B cell (primary cell): ENCODE measurements at regions not wholly inside any gene's neighbourhood (a gene's known extent, or its start where the extent isn't known, plus 50 kb on each side); places are given as distances from the start of the nearest gene placed in this dataset.

Experiments used
- ATAC-seq: fragments of 200-7000 bp; cut with Tn5 transposase; one replicate; pipeline ENCODE4 v1.10.0; 2021; ENCODE audit warnings: low read depth, mild to moderate bottlenecking, moderate number of reproducible peaks, moderate library complexity
- CTCF ChIA-PET: fragments of 350-600 bp; sonication (Branson Sonifier 250); formaldehyde crosslinking; loops from one replicate; lab custom pipeline; 2021; ENCODE audit warnings: antibody characterized with exemption, inconsistent platforms; lab: Charles Lee
- POLR2A ChIA-PET: fragments of 350-600 bp; sonication (Branson Sonifier 250); formaldehyde crosslinking; loops from one replicate; lab custom pipeline; 2021; ENCODE audit warnings: antibody characterized with exemption; lab: Charles Lee
- DNase-seq: peaks from one replicate; pipeline ENCODE4 v3.0.0; 2013
- H2AFZ ChIP-seq: 2 replicates; pipeline ENCODE4 v1.6.1; 2012; ENCODE audit warnings: mild to moderate bottlenecking, low read depth, low read length; ENCODE audit not compliant: insufficient read depth, poor library complexity, severe bottlenecking
- H3K27ac ChIP-seq, 2 donors: 1 replicate in 1 of 2; 2 replicates in 1 of 2; pipeline ENCODE4 v1.5.1; 2012 to 2013; ENCODE audit warnings: low read length in 2 of 2, mild to moderate bottlenecking in 2 of 2, moderate library complexity in 1 of 2
- H3K27me3 ChIP-seq, 4 experiments: fragments of 200-600 bp in 1 of 4; sonication (generic) in 1 of 4; replicated peaks in 1 of 4; 1 replicate in 2 of 4; 2 replicates in 2 of 4; pipeline versions ENCODE4 v1.6.1 to v1.7.0; 2013 to 2016; ENCODE audit warnings: low read length in 3 of 4, mild to moderate bottlenecking in 2 of 4, mixed read lengths in 1 of 4, moderate library complexity in 1 of 4; ENCODE audit not compliant: insufficient read depth in 4 of 4, control insufficient read depth in 3 of 4; ENCODE audit errors: control extremely low read depth in 1 of 4
- H3K36me3 ChIP-seq, 2 experiments: replicated peaks in 1 of 2; 1 replicate in 1 of 2; 2 replicates in 1 of 2; pipeline versions ENCODE4 v1.6.1 to v1.7.1; 2013; ENCODE audit warnings: low read length in 1 of 2; ENCODE audit not compliant: insufficient read depth in 2 of 2, control insufficient read depth in 1 of 2; ENCODE audit errors: control extremely low read depth in 1 of 2, extremely low read depth in 1 of 2
- H3K4me1 ChIP-seq, 2 donors: fragments of 200-600 bp in 1 of 2; sonication (generic) in 1 of 2; 1 replicate in 1 of 2; 2 replicates in 1 of 2; pipeline versions ENCODE4 v1.5.1 to v1.6.1; 2013 to 2017; ENCODE audit warnings: low read length in 2 of 2; ENCODE audit not compliant: control insufficient read depth in 2 of 2, insufficient read depth in 2 of 2
- H3K4me2 ChIP-seq: replicated peaks from 2 replicates; pipeline ENCODE3; 2012; ENCODE audit warnings: mild to moderate bottlenecking, low read depth, low read length; ENCODE audit not compliant: poor library complexity, severe bottlenecking
- H3K4me3 ChIP-seq, 5 experiments: fragments of 200-600 bp in 1 of 5; sonication (generic) in 1 of 5; 1 replicate in 3 of 5; 2 replicates in 2 of 5; pipeline versions ENCODE4 v1.5.1 to v1.7.0; 2011 to 2016; ENCODE audit warnings: low read length in 4 of 5, mild to moderate bottlenecking in 4 of 5, low read depth in 2 of 5, control low read depth in 1 of 5, moderate library complexity in 1 of 5; ENCODE audit not compliant: insufficient read depth in 1 of 5; ENCODE audit errors: control extremely low read depth in 1 of 5, extremely low read depth in 1 of 5
- H3K79me2 ChIP-seq: fragments of 200-600 bp; sonication (generic); one replicate; pipeline ENCODE4 v1.6.0; 2016; ENCODE audit warnings: low read length; ENCODE audit not compliant: control insufficient read depth, insufficient read depth
- H3K9ac ChIP-seq: fragments of 200-600 bp; sonication (generic); 2 replicates; pipeline ENCODE4 v1.6.1; 2017; ENCODE audit warnings: mild to moderate bottlenecking, low read length, moderate library complexity
- H3K9me3 ChIP-seq, 3 donors: one replicate each; pipeline versions ENCODE4 v1.6.1 to v1.7.1; 2013; ENCODE audit warnings: low read length in 2 of 3; ENCODE audit not compliant: control insufficient read depth in 2 of 3, insufficient read depth in 1 of 3; ENCODE audit errors: control extremely low read depth in 1 of 3
- H4K20me1 ChIP-seq: 2 replicates; pipeline ENCODE4 v1.6.0; 2012; ENCODE audit warnings: mild to moderate bottlenecking, low read length; ENCODE audit not compliant: insufficient read depth, control insufficient read depth, poor library complexity, severe bottlenecking
- H3K27ac Mint-ChIP-seq: one replicate; pipeline ENCODE4 v1.8.0; 2021; ENCODE audit warnings: mixed read lengths
- H3K27me3 Mint-ChIP-seq: one replicate; pipeline ENCODE4 v1.8.0; 2021; ENCODE audit warnings: mixed read lengths
- H3K4me1 Mint-ChIP-seq: one replicate; pipeline ENCODE4 v1.8.0; 2021; ENCODE audit warnings: mixed read lengths
- H3K4me3 Mint-ChIP-seq: one replicate; pipeline ENCODE4 v1.8.0; 2021; ENCODE audit warnings: mixed read lengths
- H3K9me3 Mint-ChIP-seq: one replicate; pipeline ENCODE4 v1.8.0; 2022; ENCODE audit warnings: mixed read lengths; ENCODE audit not compliant: insufficient read depth
- EZH2 ChIP-seq: IDR thresholded peaks from 2 replicates; pipeline ENCODE4 v1.6.1; 2012; ENCODE audit warnings: borderline replicate concordance, low read depth, mild to moderate bottlenecking, moderate library complexity, low read length; ENCODE audit not compliant: insufficient read depth, poor library complexity, severe bottlenecking
- WGBS: methylation state at CpG from one replicate; pipeline ENCODE4 v1.1.5; 2013; ENCODE audit warnings: missing lambda C conversion rate; ENCODE audit not compliant: insufficient coverage; 5-methylcytosine and 5-hydroxymethylcytosine counted together
- intact Hi-C: fragments of 100-400 bp; cut with micrococcal nuclease; formaldehyde crosslinking; loops from one replicate; pipeline ENCODE4 v1.10.0; 2022
- TF ChIP-seq, protein P1 (sequence below): fragments of 200-600 bp; IDR thresholded peaks from one replicate; pipeline ENCODE4 v1.8.0; 2022; ENCODE audit warnings: antibody characterized with exemption, mild to moderate bottlenecking

- Histone ChIP-seq H3K79me2 (no peaks in the 10 kb centered on the region), H3K9ac (no peak overlapping the region), H3K4me2 (no peak overlapping the region), H2AFZ (no peak overlapping the region), H3K4me3 (no peak overlapping the region), H3K27ac (no peak overlapping the region), H4K20me1 (no peaks in the 10 kb centered on the region), H3K36me3 (no peaks in the 10 kb centered on the region), H3K9me3 (no peaks in the 10 kb centered on the region), H3K4me1 (no peaks in the 10 kb centered on the region), H3K27me3 (no peaks in the 10 kb centered on the region)
- ChIA-PET CTCF (no interaction called here), POLR2A (no interaction called here)
- ATAC-seq (no peak), DNase-seq (no peak)
- Mint-ChIP-seq H3K27me3 (no peaks in the 10 kb centered on the region), H3K27ac (no peak overlapping the region), H3K9me3 (peaks cover 4% of the 10 kb centered on the region), H3K4me3 (no peak overlapping the region), H3K4me1 (no peaks in the 10 kb centered on the region)
- intact Hi-C loops = no loop called here
- TF ChIP-seq, protein P1, sequence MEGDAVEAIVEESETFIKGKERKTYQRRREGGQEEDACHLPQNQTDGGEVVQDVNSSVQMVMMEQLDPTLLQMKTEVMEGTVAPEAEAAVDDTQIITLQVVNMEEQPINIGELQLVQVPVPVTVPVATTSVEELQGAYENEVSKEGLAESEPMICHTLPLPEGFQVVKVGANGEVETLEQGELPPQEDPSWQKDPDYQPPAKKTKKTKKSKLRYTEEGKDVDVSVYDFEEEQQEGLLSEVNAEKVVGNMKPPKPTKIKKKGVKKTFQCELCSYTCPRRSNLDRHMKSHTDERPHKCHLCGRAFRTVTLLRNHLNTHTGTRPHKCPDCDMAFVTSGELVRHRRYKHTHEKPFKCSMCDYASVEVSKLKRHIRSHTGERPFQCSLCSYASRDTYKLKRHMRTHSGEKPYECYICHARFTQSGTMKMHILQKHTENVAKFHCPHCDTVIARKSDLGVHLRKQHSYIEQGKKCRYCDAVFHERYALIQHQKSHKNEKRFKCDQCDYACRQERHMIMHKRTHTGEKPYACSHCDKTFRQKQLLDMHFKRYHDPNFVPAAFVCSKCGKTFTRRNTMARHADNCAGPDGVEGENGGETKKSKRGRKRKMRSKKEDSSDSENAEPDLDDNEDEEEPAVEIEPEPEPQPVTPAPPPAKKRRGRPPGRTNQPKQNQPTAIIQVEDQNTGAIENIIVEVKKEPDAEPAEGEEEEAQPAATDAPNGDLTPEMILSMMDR = no peak
- TF ChIP-seq EZH2 = no peak
Measured at GRCh38 chr6:68082086-68082485, 553.0 kb upstream of the ADGRB3 start.

- H3K9me3 Mint-ChIP-seq = peaks cover 4% of the 10 kb centered on the region
- H3K4me1 ChIP-seq = no peaks in the 10 kb centered on the region
- H3K9me3 ChIP-seq = no peaks in the 10 kb centered on the region
- no peak overlapping the region for H3K4me2 ChIP-seq
- POLR2A ChIA-PET = no interaction called here
- no peaks in the 10 kb centered on the region for H3K27me3 ChIP-seq
- H3K27ac Mint-ChIP-seq = no peak overlapping the region
- no peak overlapping the region for H2AFZ ChIP-seq
- intact Hi-C loops = no loop called here
- H3K4me3 ChIP-seq = no peak overlapping the region
- H4K20me1 ChIP-seq = no peaks in the 10 kb centered on the region
- H3K27me3 Mint-ChIP-seq = no peaks in the 10 kb centered on the region
- H3K27ac ChIP-seq = no peak overlapping the region
- no peaks in the 10 kb centered on the region for H3K79me2 ChIP-seq
- H3K36me3 ChIP-seq = no peaks in the 10 kb centered on the region
- ATAC-seq (no peak), DNase-seq (no peak)
- no peak overlapping the region for H3K4me3 Mint-ChIP-seq
- H3K9ac ChIP-seq = no peak overlapping the region
- no CpG with 5 or more reads among the region's 3 CpGs for WGBS
- CTCF ChIA-PET = no interaction called here
- H3K4me1 Mint-ChIP-seq = no peaks in the 10 kb centered on the region
- TF ChIP-seq EZH2 = no peak
- TF ChIP-seq, protein P1 = no peak
Measured at GRCh38 chr6:68080074-68080473, 555.0 kb upstream of the ADGRB3 start.
